ENCODE measurements at regions not wholly inside any gene's neighbourhood (a gene's known extent, or its start where the extent isn't known, plus 50 kb on each side); places are given as distances from the start of the nearest gene placed in this dataset.

- no peaks in the 10 kb centered on the region for H3K36me3 ChIP-seq
- H3K4me1 ChIP-seq, result no peaks in the 10 kb centered on the region
- WGBS, 2 donors, result 87 to 91% methylated on average over 3 of the region's 3 CpGs
- H3K9me3 ChIP-seq, result no peaks in the 10 kb centered on the region
- H3K27ac ChIP-seq, result no peak overlapping the region
- TF ChIP-seq CTCF (IDR thresholded peaks at IDR 0.05), result no peak
- TF ChIP-seq POLR2A (IDR thresholded peaks at IDR 0.05), result no peak
- no peak for DNase-seq
- H3K27me3 ChIP-seq, result no peaks in the 10 kb centered on the region
- intact Hi-C loops (cut with DNase I), result no loop called here
- H3K4me3 ChIP-seq, result no peak overlapping the region
These were observed 122.6 kb downstream of the ISOC1 start for GRCh38 chr5:129217179-129217578.

GRCh38 chr5:129223178-129223577 is 128.6 kb downstream of the ISOC1 start:
- no peak for DNase-seq
- intact Hi-C loops (cut with DNase I), result no loop called here
- no peaks in the 10 kb centered on the region for H3K36me3 ChIP-seq
- 55 to 60% methylated on average over 2 of the region's 2 CpGs for WGBS, 2 donors
- TF ChIP-seq POLR2A (IDR thresholded peaks at IDR 0.05) (no peak), CTCF (IDR thresholded peaks at IDR 0.05) (no peak)
- no peak overlapping the region for H3K27ac ChIP-seq
- H3K9me3 ChIP-seq, result no peaks in the 10 kb centered on the region
- H3K27me3 ChIP-seq, result no peaks in the 10 kb centered on the region
- no peaks in the 10 kb centered on the region for H3K4me1 ChIP-seq
- no peak overlapping the region for H3K4me3 ChIP-seq

- 81 to 86% methylated on average over 3 of the region's 3 CpGs for WGBS, 2 donors
- intact Hi-C loops (cut with DNase I), result no loop called here
- no peak for DNase-seq
- TF ChIP-seq POLR2A (IDR thresholded peaks at IDR 0.05) (no peak), CTCF (IDR thresholded peaks at IDR 0.05) (no peak)
- H3K9me3 ChIP-seq, result peaks cover 0 to 5% (median 0%) of the 10 kb centered on the region in 3 donors
- H3K27ac ChIP-seq, result no peak overlapping the region
- no peaks in the 10 kb centered on the region for H3K36me3 ChIP-seq
- H3K4me1 ChIP-seq, result no peaks in the 10 kb centered on the region
- no peak overlapping the region for H3K4me3 ChIP-seq
- no peaks in the 10 kb centered on the region for H3K27me3 ChIP-seq
These were observed 134.0 kb downstream of the ISOC1 start for GRCh38 chr5:129228577-129228976.

- Histone ChIP-seq H3K27me3 (no peaks in the 10 kb centered on the region), H3K36me3 (no peaks in the 10 kb centered on the region), H3K4me1 (no peaks in the 10 kb centered on the region), H3K27ac (no peak overlapping the region), H3K9me3 (no peaks in the 10 kb centered on the region), H3K4me3 (no peak overlapping the region)
- no peak for DNase-seq
- intact Hi-C loops (cut with DNase I), result no loop called here
- 47 to 57% methylated on average over 2 of the region's 2 CpGs for WGBS, 2 donors
- TF ChIP-seq POLR2A (IDR thresholded peaks at IDR 0.05), result no peak
- no peak for TF ChIP-seq CTCF (IDR thresholded peaks at IDR 0.05)
These were observed 147.2 kb downstream of the ISOC1 start for GRCh38 chr5:129241755-129242154.

GRCh38 chr5:129243039-129243438 is 148.5 kb downstream of the ISOC1 start:
- intact Hi-C loops (cut with DNase I), result no loop called here
- no peak for DNase-seq
- no peak for TF ChIP-seq CTCF (IDR thresholded peaks at IDR 0.05)
- TF ChIP-seq POLR2A (IDR thresholded peaks at IDR 0.05), result no peak
- 25 to 29% methylated on average over 1 of the region's 1 CpG for WGBS, 2 donors
- Histone ChIP-seq H3K4me3 (no peak overlapping the region), H3K9me3 (no peaks in the 10 kb centered on the region), H3K27ac (no peak overlapping the region), H3K36me3 (no peaks in the 10 kb centered on the region), H3K27me3 (no peaks in the 10 kb centered on the region), H3K4me1 (no peaks in the 10 kb centered on the region)
